ENCODE measurements at regions not wholly inside any gene's neighbourhood (a gene's known extent, or its start where the extent isn't known, plus 50 kb on each side); places are given as distances from the start of the nearest gene placed in this dataset.

- ATAC-seq (peak; percentile 60), DNase-seq (ENCODE audit: low spot score) (peak; percentile 11)
- H3K9me3 Mint-ChIP-seq = no peaks in the 10 kb centered on the region
- H3K4me1 Mint-ChIP-seq = peaks cover 15% of the 10 kb centered on the region
- TF ChIP-seq ZNF425 (CRISPR knock-in tag; conservative IDR thresholded peaks at IDR 0.05) = no peak
- TF ChIP-seq ATF2 (CRISPR knock-in tag; IDR thresholded peaks at IDR 0.05; ENCODE audit: borderline replicate concordance, low read depth) = no peak
- TF ChIP-seq E2F5 (CRISPR knock-in tag; IDR thresholded peaks at IDR 0.05) = no peak
- no peak for TF ChIP-seq CREM (CRISPR knock-in tag; IDR thresholded peaks at IDR 0.05)
- TF ChIP-seq CREB1 (CRISPR knock-in tag; IDR thresholded peaks at IDR 0.05) = no peak
- no peak for TF ChIP-seq TCF7 (CRISPR knock-in tag; IDR thresholded peaks at IDR 0.05; ENCODE audit: low read depth)
- no peak for TF ChIP-seq JUN (CRISPR knock-in tag; IDR thresholded peaks at IDR 0.05)
- no peak for TF ChIP-seq FOXP1 (CRISPR knock-in tag; IDR thresholded peaks at IDR 0.05; ENCODE audit: borderline replicate concordance)
- TF ChIP-seq NFE2L1 (CRISPR knock-in tag; IDR thresholded peaks at IDR 0.05) = no peak
- TF ChIP-seq CBFB (CRISPR knock-in tag; IDR thresholded peaks at IDR 0.05; ENCODE audit: low read depth) = no peak
- TF ChIP-seq CTCF (IDR thresholded peaks at IDR 0.05) = no peak
- TF ChIP-seq E2F4 (CRISPR knock-in tag; IDR thresholded peaks at IDR 0.05; ENCODE audit: borderline replicate concordance, low read depth) = no peak
- no peak for TF ChIP-seq ATF3 (CRISPR knock-in tag; conservative IDR thresholded peaks at IDR 0.05)
- no peak for TF ChIP-seq MAX (CRISPR knock-in tag; IDR thresholded peaks at IDR 0.05)
- TF ChIP-seq ELF4 (CRISPR knock-in tag; IDR thresholded peaks at IDR 0.05; ENCODE audit: low read depth) = no peak
- no peak for TF ChIP-seq ESRRA (CRISPR knock-in tag; IDR thresholded peaks at IDR 0.05; ENCODE audit: borderline replicate concordance)
- no peak overlapping the region for H3K27ac Mint-ChIP-seq
- no peak overlapping the region for H3K4me3 Mint-ChIP-seq
- CTCF ChIA-PET = interaction anchor here (0.6 to 1.4 kb wide), 2 partner anchors 70 to 153 kb away, joined by 3 to 4 read pairs; no protein-coding TSS in a partner anchor
- H3K27me3 Mint-ChIP-seq (ENCODE audit: low read depth) = no peaks in the 10 kb centered on the region; the same call in 1 of the 2 replicates
- no peaks in the 10 kb centered on the region for H3K36me3 Mint-ChIP-seq
- POLR2A ChIA-PET = no interaction called here
These were observed 96.9 kb upstream of the IL6 start for GRCh38 chr7:22630069-22630468.

GRCh38 chr7:22629056-22629455 lies 97.9 kb upstream of the IL6 start:
- Mint-ChIP-seq H3K27ac (no peak overlapping the region), H3K4me1 (peaks cover 15% of the 10 kb centered on the region), H3K27me3 (ENCODE audit: low read depth) (no peaks in the 10 kb centered on the region; the same call in 1 of the 2 replicates), H3K9me3 (no peaks in the 10 kb centered on the region), H3K4me3 (no peak overlapping the region), H3K36me3 (no peaks in the 10 kb centered on the region)
- ChIA-PET POLR2A (no interaction called here), CTCF (no interaction called here)
- TF ChIP-seq E2F4 (CRISPR knock-in tag; IDR thresholded peaks at IDR 0.05; ENCODE audit: borderline replicate concordance, low read depth) = no peak
- TF ChIP-seq IRF1 (CRISPR knock-in tag; IDR thresholded peaks at IDR 0.05) = no peak
- TF ChIP-seq PRDM15 (CRISPR knock-in tag; IDR thresholded peaks at IDR 0.05) = peak; percentile 85
- TF ChIP-seq FOXJ3 (CRISPR knock-in tag; IDR thresholded peaks at IDR 0.05; ENCODE audit: borderline replicate concordance) = no peak
- peak; percentile 92 for ATAC-seq
- DNase-seq (ENCODE audit: low spot score) = no peak

All from WTC11 (cell line).